Mucosa of descending colon (tissue), 3 donors: ENCODE measurements at regions not wholly inside any gene's neighbourhood (a gene's known extent, or its start where the extent isn't known, plus 50 kb on each side); places are given as distances from the start of the nearest gene placed in this dataset.
A peak's percentile ranks its signal among the peaks of the same experiment; 100 is the strongest.

Experiments used
- ATAC-seq: fragments of 200-7000 bp; cut with Tn5 transposase; one replicate; pipeline ENCODE4 v1.9.1; 2020; ENCODE audit warnings: mild to moderate bottlenecking, moderate library complexity
- DNase-seq, 3 donors: peaks; one replicate each; pipeline ENCODE4 v3.0.0-alpha.2; 2020
- H3K36me3 ChIP-seq: fragments of 200-600 bp; one replicate; pipeline ENCODE4 v1.8.0; 2021; ENCODE audit warnings: low read depth, mild to moderate bottlenecking
- H3K4me1 ChIP-seq: fragments of 200-600 bp; one replicate; pipeline ENCODE4 v1.8.0; 2021; ENCODE audit warnings: low read depth, mild to moderate bottlenecking
- H3K4me3 ChIP-seq: fragments of 200-600 bp; one replicate; pipeline ENCODE4 v1.8.0; 2021; ENCODE audit warnings: mild to moderate bottlenecking
- H3K9me3 ChIP-seq: fragments of 200-600 bp; one replicate; pipeline ENCODE4 v1.8.0; 2021; ENCODE audit warnings: mild to moderate bottlenecking
- intact Hi-C, 2 donors: fragments of 100-400 bp; cut with DNase I in 1 of 2; cut with micrococcal nuclease in 1 of 2; formaldehyde crosslinking; loops; one replicate each; pipeline versions ENCODE4 v1.11.0 to v1.11.1; 2022; cut with DNase I, micrococcal nuclease
- TF ChIP-seq, protein P1 (sequence below): fragments of 200-600 bp; IDR thresholded peaks from one replicate; pipeline ENCODE4 v1.8.0; 2022; ENCODE audit warnings: antibody characterized with exemption, mild to moderate bottlenecking
- donor health status: DM: no; HTN: no; CAD: no; lungs with moderate emphysema.
- donor health status: DM: no; HTN: no; CAD: no.
- donor health status: DM: no; HTN: yes; CAD: no.

- ATAC-seq (no peak), DNase-seq (no peak)
- Histone ChIP-seq H3K4me1 (no peaks in the 10 kb centered on the region), H3K9me3 (no peaks in the 10 kb centered on the region), H3K4me3 (no peak overlapping the region), H3K36me3 (no peaks in the 10 kb centered on the region)
- TF ChIP-seq, protein P1, sequence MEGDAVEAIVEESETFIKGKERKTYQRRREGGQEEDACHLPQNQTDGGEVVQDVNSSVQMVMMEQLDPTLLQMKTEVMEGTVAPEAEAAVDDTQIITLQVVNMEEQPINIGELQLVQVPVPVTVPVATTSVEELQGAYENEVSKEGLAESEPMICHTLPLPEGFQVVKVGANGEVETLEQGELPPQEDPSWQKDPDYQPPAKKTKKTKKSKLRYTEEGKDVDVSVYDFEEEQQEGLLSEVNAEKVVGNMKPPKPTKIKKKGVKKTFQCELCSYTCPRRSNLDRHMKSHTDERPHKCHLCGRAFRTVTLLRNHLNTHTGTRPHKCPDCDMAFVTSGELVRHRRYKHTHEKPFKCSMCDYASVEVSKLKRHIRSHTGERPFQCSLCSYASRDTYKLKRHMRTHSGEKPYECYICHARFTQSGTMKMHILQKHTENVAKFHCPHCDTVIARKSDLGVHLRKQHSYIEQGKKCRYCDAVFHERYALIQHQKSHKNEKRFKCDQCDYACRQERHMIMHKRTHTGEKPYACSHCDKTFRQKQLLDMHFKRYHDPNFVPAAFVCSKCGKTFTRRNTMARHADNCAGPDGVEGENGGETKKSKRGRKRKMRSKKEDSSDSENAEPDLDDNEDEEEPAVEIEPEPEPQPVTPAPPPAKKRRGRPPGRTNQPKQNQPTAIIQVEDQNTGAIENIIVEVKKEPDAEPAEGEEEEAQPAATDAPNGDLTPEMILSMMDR = no peak
- intact Hi-C loops = no loop called here
Observed at GRCh38 chr13:33935969-33936368, 118.0 kb downstream of the RFC3 start.

DNA sequence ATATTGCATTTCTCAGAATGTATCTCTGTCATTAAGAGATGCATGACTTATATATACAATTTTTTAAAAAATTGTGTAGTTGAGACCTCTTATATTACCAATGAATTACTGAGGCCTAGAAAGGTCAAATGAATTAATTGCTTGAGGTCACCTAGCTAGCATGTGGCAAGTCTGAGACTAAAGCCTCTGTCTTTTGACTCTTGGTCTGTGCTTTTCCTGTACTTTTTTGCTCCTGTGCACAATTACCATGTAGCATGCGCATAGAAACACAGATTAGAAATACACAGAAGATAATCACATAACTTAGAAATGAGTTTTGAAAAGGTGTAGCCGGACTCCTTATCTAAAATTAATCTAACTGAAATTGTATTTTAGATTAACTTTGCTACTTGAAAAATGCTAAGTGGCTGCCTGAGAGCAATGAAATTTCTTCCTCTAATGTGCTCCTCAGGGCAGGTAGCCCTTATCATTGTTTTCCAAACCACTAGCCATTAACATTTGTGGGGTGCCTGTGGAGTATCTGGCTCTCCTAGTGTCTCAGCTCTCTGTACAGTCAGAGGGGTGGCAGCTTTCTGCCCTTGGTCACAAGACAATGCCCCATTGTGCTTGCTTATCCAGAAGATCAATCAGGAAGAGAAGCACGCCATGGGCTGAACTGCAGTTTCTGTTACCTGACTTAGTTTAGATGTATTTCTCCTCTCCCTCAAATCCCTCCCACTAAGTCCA, 119.6 kb downstream of the RFC3 start:
- H3K9me3 ChIP-seq = no peaks in the 10 kb centered on the region
- peak; percentile 63 for ATAC-seq
- TF ChIP-seq, protein P1 = no peak
- H3K36me3 ChIP-seq = no peaks in the 10 kb centered on the region
- no peaks in the 10 kb centered on the region for H3K4me1 ChIP-seq
- DNase-seq = peak in 1 of 3 donors; percentile 17
- no peak overlapping the region for H3K4me3 ChIP-seq
- intact Hi-C loops = no loop called here

DNA sequence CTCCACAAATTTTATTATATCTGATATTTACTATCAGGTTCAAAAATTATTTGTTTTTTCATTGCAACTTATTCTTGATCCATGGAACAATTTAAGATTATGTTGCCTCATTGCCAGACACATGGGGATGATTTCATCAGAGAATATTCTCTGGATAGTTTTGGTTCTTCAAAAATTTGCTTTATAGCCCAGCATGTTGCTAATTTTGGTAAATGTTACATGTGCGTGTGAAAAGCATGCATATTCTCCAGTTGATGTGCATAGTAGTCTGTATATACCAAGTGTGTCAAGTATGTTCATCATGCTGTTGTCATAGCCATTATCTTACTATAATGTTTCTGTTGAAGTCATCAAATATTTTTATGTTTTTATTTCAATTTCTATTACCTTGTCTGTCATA, 122.3 kb downstream of the RFC3 start:
- Histone ChIP-seq H3K4me3 (no peak overlapping the region), H3K4me1 (no peaks in the 10 kb centered on the region), H3K36me3 (no peaks in the 10 kb centered on the region), H3K9me3 (no peaks in the 10 kb centered on the region)
- ATAC-seq (no peak), DNase-seq (no peak)
- TF ChIP-seq, protein P1 = no peak
- intact Hi-C loops = no loop called here

DNA sequence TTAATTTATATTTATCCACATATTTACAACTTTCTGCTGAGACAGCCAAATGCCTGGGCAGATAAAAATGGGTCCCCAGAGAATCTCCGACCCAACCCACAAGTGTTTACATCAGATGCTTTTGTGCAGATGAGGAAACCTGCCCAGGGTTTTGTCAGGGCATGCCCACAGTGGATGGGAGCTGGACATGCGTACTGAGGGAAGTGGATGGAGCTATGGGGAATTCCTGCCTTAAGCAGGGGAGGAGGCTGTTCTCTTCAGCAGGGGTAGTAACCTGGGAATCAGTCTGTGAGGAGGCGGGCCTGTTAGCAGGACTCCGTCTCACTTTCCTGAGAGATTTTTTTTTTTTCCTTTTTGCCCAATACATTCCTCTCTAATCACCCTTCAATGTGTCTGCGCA, 122.9 kb downstream of the RFC3 start:
- DNase-seq = no peak
- H3K9me3 ChIP-seq = no peaks in the 10 kb centered on the region
- TF ChIP-seq, protein P1 = no peak
- no peak overlapping the region for H3K4me3 ChIP-seq
- no peaks in the 10 kb centered on the region for H3K36me3 ChIP-seq
- peak; percentile 48 for ATAC-seq
- no peaks in the 10 kb centered on the region for H3K4me1 ChIP-seq
- intact Hi-C loops = no loop called here

DNA sequence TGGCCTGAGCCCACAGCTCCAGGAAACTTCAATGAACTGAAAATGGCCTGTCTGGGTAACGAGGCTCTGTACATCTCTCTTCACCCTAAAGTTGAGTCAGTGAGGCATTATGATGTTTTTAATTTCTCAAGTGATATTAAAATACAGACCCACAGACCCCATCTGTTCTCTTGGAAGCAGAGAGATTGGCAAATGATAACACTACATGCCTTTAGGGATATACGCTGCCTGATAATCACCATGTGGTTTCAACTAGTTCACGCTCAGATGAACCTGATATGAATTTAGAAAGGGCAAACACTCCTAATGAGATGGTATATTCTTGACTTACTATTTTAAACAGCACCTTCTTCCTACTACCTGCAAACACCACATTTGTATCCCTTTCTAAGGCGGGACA, 127.5 kb downstream of the RFC3 start:
- no peaks in the 10 kb centered on the region for H3K4me1 ChIP-seq
- H3K9me3 ChIP-seq = no peaks in the 10 kb centered on the region
- no peak for DNase-seq
- H3K4me3 ChIP-seq = no peak overlapping the region
- TF ChIP-seq, protein P1 = no peak
- intact Hi-C loops = no loop called here
- no peaks in the 10 kb centered on the region for H3K36me3 ChIP-seq
- no peak for ATAC-seq

DNA sequence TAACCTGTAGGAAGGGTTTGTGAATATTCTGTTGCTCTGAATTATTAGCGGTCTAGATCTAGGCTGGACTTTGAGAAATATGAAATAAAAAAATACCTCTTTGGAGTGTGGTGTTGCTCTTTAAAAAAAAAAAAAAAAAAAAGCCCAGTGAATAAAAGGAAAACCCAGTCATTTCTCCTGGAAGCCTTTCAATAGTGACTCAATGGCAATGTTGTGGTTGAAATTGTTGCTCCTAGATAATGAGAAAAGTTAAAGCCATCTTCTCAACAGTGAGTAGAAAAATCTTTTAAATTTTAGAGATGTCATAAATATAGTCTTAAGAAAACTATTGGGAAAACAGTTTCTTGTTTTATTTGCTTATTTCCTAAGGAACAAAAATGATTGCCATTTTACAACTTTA, 135.3 kb downstream of the RFC3 start:
- no peak overlapping the region for H3K4me3 ChIP-seq
- intact Hi-C loops = no loop called here
- TF ChIP-seq, protein P1 = no peak
- ATAC-seq (no peak), DNase-seq (no peak)
- no peaks in the 10 kb centered on the region for H3K4me1 ChIP-seq
- H3K9me3 ChIP-seq = no peaks in the 10 kb centered on the region
- no peaks in the 10 kb centered on the region for H3K36me3 ChIP-seq
